ENCODE measurements at regions not wholly inside any gene's neighbourhood (a gene's known extent, or its start where the extent isn't known, plus 50 kb on each side); places are given as distances from the start of the nearest gene placed in this dataset.

DNA sequence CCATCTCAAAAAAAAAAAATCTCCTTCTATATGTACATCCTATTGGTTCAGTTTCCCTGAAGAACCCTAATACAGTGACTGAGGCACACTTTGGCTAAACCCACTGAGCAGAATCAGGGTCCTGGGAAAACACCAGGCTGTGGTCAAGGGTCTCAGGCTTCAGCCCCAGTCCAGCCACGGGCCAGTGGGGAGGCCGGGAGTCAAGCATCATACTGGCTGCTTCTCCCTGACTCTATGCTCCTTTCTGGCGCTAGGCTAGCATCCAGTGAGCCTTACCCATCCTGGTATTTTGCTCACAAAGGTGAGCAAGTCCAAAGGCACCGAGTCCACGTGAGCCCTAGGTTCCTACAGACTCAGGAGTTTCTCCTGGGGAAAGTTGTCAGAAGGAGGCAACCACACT is 752.5 kb downstream of the BRD1 start:
- no peak overlapping the region for H3K27ac ChIP-seq
- no peaks in the 10 kb centered on the region for H3K36me3 ChIP-seq (ENCODE audit: insufficient read depth in 1 of 2, low read depth in 1 of 2)
- no peak overlapping the region for H3K4me3 ChIP-seq
- TF ChIP-seq, protein P1, sequence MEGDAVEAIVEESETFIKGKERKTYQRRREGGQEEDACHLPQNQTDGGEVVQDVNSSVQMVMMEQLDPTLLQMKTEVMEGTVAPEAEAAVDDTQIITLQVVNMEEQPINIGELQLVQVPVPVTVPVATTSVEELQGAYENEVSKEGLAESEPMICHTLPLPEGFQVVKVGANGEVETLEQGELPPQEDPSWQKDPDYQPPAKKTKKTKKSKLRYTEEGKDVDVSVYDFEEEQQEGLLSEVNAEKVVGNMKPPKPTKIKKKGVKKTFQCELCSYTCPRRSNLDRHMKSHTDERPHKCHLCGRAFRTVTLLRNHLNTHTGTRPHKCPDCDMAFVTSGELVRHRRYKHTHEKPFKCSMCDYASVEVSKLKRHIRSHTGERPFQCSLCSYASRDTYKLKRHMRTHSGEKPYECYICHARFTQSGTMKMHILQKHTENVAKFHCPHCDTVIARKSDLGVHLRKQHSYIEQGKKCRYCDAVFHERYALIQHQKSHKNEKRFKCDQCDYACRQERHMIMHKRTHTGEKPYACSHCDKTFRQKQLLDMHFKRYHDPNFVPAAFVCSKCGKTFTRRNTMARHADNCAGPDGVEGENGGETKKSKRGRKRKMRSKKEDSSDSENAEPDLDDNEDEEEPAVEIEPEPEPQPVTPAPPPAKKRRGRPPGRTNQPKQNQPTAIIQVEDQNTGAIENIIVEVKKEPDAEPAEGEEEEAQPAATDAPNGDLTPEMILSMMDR (IDR thresholded peaks at IDR 0.05): no peak
- no peak for ATAC-seq
- WGBS, 3 donors: 78 to 88% (median 84%) methylated on average over 5 of the region's 5 CpGs
- intact Hi-C loops (cut with DNase I): no loop called here
- H3K4me1 ChIP-seq: no peaks in the 10 kb centered on the region
- H3K9me3 ChIP-seq: no peaks in the 10 kb centered on the region
- H3K27me3 ChIP-seq (ENCODE audit: insufficient read depth in 3 of 3, low read length in 2 of 3): no peaks in the 10 kb centered on the region
- DNase-seq: peak in 1 of 2 donors; percentile 8

DNA sequence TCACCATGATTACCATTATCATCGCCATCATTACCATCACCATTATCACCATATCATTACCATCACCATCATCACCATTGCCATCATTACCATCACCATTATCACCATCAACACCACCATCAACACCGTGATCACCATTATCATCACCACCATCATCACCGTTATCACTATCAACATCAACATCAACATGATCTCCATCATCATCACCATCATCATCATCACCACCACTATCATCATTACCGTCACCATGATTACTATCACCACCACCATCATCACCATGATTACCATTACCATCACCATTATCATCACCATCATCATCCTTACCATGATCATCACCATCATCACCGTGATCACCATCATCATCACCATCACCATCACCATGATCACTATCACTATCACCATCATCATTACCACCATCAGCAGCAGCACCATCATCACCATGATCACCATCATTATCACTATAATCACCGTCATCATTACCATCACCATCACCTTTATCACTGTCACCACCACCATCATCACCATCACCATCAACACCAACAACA is 753.7 kb downstream of the BRD1 start:
- H3K27me3 ChIP-seq (ENCODE audit: insufficient read depth in 3 of 3, low read length in 2 of 3): no peaks in the 10 kb centered on the region
- no peak overlapping the region for H3K4me3 ChIP-seq
- TF ChIP-seq, protein P1 (IDR thresholded peaks at IDR 0.05): no peak
- no peak for DNase-seq
- intact Hi-C loops (cut with DNase I): no loop called here
- ATAC-seq: no peak
- H3K36me3 ChIP-seq (ENCODE audit: insufficient read depth in 1 of 2, low read depth in 1 of 2): no peaks in the 10 kb centered on the region
- no peaks in the 10 kb centered on the region for H3K9me3 ChIP-seq
- WGBS, 3 donors: 90 to 97% (median 97%) methylated on average over 6 of the region's 6 CpGs
- H3K27ac ChIP-seq: no peak overlapping the region
- no peaks in the 10 kb centered on the region for H3K4me1 ChIP-seq

DNA sequence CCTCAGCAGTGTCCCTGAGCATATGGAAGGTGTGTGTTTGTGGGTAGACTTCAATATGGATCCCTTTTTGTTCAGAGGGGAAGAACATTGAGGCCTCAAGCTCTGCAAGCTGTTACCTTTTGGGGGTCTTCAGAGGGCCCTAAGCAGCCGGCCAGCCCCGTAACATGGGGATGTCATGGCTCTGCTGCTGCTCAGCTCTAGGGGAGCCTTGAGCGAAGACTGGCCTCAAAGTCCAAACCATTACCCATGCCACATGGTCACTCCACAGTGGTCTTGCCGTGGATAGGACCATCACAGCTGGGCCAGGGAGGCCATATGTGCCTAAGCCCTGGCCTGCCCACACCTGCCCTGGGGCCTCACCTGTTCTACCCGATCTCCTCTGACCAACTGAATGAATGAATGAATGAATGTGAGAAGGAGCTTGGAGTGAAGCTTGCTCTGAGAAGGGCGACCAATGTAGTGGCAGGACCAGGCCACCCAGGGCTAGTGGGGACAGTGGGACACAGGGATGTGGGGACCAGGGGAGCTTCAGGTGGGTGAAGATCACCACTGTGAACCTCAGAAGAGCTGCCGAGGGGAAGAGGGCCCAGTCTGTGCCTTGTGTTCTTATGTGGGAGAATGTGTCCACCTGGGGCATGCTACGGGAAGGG is 754.6 kb downstream of the BRD1 start:
- DNase-seq (peak in 1 of 2 donors; percentile 11), ATAC-seq (no peak)
- H3K4me1 ChIP-seq: no peaks in the 10 kb centered on the region
- H3K4me3 ChIP-seq: no peak overlapping the region
- TF ChIP-seq, protein P1 (IDR thresholded peaks at IDR 0.05): no peak
- no peaks in the 10 kb centered on the region for H3K36me3 ChIP-seq (ENCODE audit: insufficient read depth in 1 of 2, low read depth in 1 of 2)
- no peaks in the 10 kb centered on the region for H3K9me3 ChIP-seq
- 88 to 91% (median 91%) methylated on average over 8 of the region's 8 CpGs for WGBS, 3 donors
- intact Hi-C loops (cut with DNase I): no loop called here
- no peak overlapping the region for H3K27ac ChIP-seq
- no peaks in the 10 kb centered on the region for H3K27me3 ChIP-seq (ENCODE audit: insufficient read depth in 3 of 3, low read length in 2 of 3)

DNA sequence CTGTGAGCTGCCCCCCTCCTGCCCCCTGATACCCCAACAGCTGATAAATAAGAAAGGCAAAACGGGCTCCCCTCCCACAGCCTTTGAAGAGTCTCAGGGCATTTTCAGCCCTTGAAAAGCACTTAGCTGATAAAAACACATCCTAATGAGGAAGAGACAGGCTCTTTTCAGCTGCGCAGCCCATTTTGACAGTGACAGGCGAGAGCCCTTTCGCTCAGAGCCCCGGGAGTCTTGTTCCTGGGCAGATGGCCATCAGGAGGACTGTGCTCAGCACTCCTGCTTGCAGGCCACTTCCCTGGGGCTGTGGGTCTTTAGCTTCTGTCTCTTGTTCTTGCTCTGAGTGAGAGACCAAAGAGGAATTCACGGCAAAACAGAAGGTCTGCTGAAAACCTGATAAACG is 757.2 kb downstream of the BRD1 start:
- no peaks in the 10 kb centered on the region for H3K27me3 ChIP-seq (ENCODE audit: insufficient read depth in 3 of 3, low read length in 2 of 3)
- intact Hi-C loops (cut with DNase I): no loop called here
- ATAC-seq: no peak
- H3K9me3 ChIP-seq: no peaks in the 10 kb centered on the region
- peak in 1 of 2 donors; percentile 6 for DNase-seq
- H3K27ac ChIP-seq: no peak overlapping the region
- H3K4me3 ChIP-seq: no peak overlapping the region
- no peaks in the 10 kb centered on the region for H3K4me1 ChIP-seq
- TF ChIP-seq, protein P1 (IDR thresholded peaks at IDR 0.05): no peak
- 43 to 54% (median 44%) methylated on average over 7 of the region's 7 CpGs for WGBS, 3 donors
- no peaks in the 10 kb centered on the region for H3K36me3 ChIP-seq (ENCODE audit: insufficient read depth in 1 of 2, low read depth in 1 of 2)

Data from psoas muscle (tissue), 7 donors.